HCT116 (cell line): ENCODE measurements at regions not wholly inside any gene's neighbourhood (a gene's known extent, or its start where the extent isn't known, plus 50 kb on each side); places are given as distances from the start of the nearest gene placed in this dataset.
"Not testable (repeated sequence)": the region's sequence is repeated elsewhere in the genome, so short reads cannot be mapped to it uniquely, and the experiment has no call there.

Experiments
- ATAC-seq: fragments of 200-7000 bp; cut with Tn5 transposase; 2 replicates; pipeline ENCODE4 v1.9.1; 2020; ENCODE audit warnings: mild to moderate bottlenecking, moderate library complexity
- BruUV-seq: library from RNA; stranded (reverse); fragments of 400-500 nt; replicated peaks from 2 replicates; lab custom pipeline; 2021; lab: Mats Ljungman, UMichigan
- CTCF ChIA-PET: fragments of 300-600 bp; sonication (Branson Sonifier 250); formaldehyde crosslinking; loops from one replicate; lab custom pipeline; 2021; ENCODE audit warnings: antibody characterized with exemption; lab: Charles Lee
- POLR2A ChIA-PET: fragments of 300-600, 350-600 bp; sonication (Branson Sonifier 250); formaldehyde crosslinking; loops from one replicate; lab custom pipeline; 2021; ENCODE audit warnings: antibody characterized with exemption; lab: Charles Lee
- RAD21 ChIA-PET, 2 experiments: fragments of 300-600 bp; sonication (Branson Sonifier 250); formaldehyde crosslinking; loops; one replicate each; lab custom pipeline; 2023; ENCODE audit warnings: low total read pairs in 2 of 2; ENCODE audit not compliant: uncharacterized antibody in 2 of 2, unreplicated experiment in 2 of 2, low non-redundant PET in 1 of 2; lab: Charles Lee
- DNase-seq: peaks from one replicate; pipeline ENCODE4 v3.0.0-alpha.2; 2010; ENCODE audit warnings: low read depth, low spot score
- H2AFZ ChIP-seq: fragments of 200-600 bp; shearing (Covaris generic), sonication (generic); 2 replicates; pipeline ENCODE4 v1.6.1; 2017; ENCODE audit warnings: low read depth, mixed run types, mixed read lengths, antibody characterized with exemption, low read length; ENCODE audit not compliant: poor library complexity, severe bottlenecking
- H3K27ac ChIP-seq: 2 replicates; pipeline ENCODE4 v1.5.1; 2012; ENCODE audit warnings: low read depth, low read length
- H3K27me3 ChIP-seq: fragments of 200-600 bp; sonication (generic); 2 replicates; pipeline ENCODE4 v1.6.1; 2016; ENCODE audit warnings: mixed run types, low read length, mixed read lengths; ENCODE audit not compliant: insufficient read depth
- H3K36me3 ChIP-seq, 2 experiments: fragments of 200-500 bp in 1 of 2; fragments of 200-600 bp in 1 of 2; sonication (Bioruptor generic) in 1 of 2; sonication (generic) in 1 of 2; 2 replicates each; pipeline versions ENCODE4 v1.5.1 to v1.6.1; 2014 to 2016; ENCODE audit warnings: low read length in 2 of 2, inconsistent platforms in 1 of 2, mixed read lengths in 1 of 2, mixed run types in 1 of 2; ENCODE audit not compliant: insufficient read depth in 2 of 2, control insufficient read depth in 1 of 2
- H3K4me1 ChIP-seq, 2 experiments: fragments of 200-600 bp in 1 of 2; sonication (generic) in 1 of 2; 2 replicates each; pipeline versions ENCODE4 v1.5.1 to v1.6.1; 2012 to 2017; ENCODE audit warnings: low read length in 2 of 2, inconsistent platforms in 1 of 2, mild to moderate bottlenecking in 1 of 2, mixed read lengths in 1 of 2, mixed run types in 1 of 2, moderate library complexity in 1 of 2; ENCODE audit not compliant: insufficient read depth in 2 of 2, control insufficient read depth in 1 of 2
- H3K4me2 ChIP-seq: fragments of 200-600 bp; sonication (generic); 2 replicates; pipeline ENCODE4 v1.6.1; 2017; ENCODE audit warnings: mixed run types, low read length, mixed read lengths
- H3K4me3 ChIP-seq, 2 experiments: fragments of 200-600 bp in 1 of 2; sonication (generic) in 1 of 2; replicated peaks in 1 of 2; 2 replicates each; pipeline ENCODE4 v1.5.1; 2011 to 2016; ENCODE audit warnings: low read length in 2 of 2, control low read depth in 1 of 2, low read depth in 1 of 2, mild to moderate bottlenecking in 1 of 2, mixed read lengths in 1 of 2, mixed run types in 1 of 2
- H3K79me2 ChIP-seq: fragments of 200-600 bp; sonication (generic); 2 replicates; pipeline ENCODE4 v1.6.1; 2017; ENCODE audit warnings: mild to moderate bottlenecking, mixed run types, low read length, moderate library complexity, mixed read lengths; ENCODE audit not compliant: insufficient read depth
- H3K9ac ChIP-seq: fragments of 200-600 bp; sonication (generic); 2 replicates; pipeline ENCODE4 v1.6.1; 2016; ENCODE audit warnings: low read length, mixed read lengths
- H3K9me2 ChIP-seq: fragments of 200-600 bp; sonication (generic), shearing (Covaris generic); 2 replicates; pipeline ENCODE4 v1.6.1; 2017; ENCODE audit warnings: mixed run types, mild to moderate bottlenecking, moderate library complexity; ENCODE audit not compliant: insufficient read depth
- H3K9me3 ChIP-seq, 2 experiments: fragments of 200-500 bp in 1 of 2; fragments of 200-600 bp in 1 of 2; sonication (Bioruptor generic) in 1 of 2; sonication (generic) in 1 of 2; 2 replicates each; pipeline ENCODE4 v1.6.1; 2014 to 2017; ENCODE audit warnings: low read length in 2 of 2, mixed read lengths in 2 of 2, inconsistent platforms in 1 of 2, low read depth in 1 of 2, mild to moderate bottlenecking in 1 of 2, mixed run types in 1 of 2, moderate library complexity in 1 of 2; ENCODE audit not compliant: control insufficient read depth in 1 of 2, insufficient read depth in 1 of 2
- H4K20me1 ChIP-seq: fragments of 200-600 bp; sonication (generic), shearing (Covaris generic); 2 replicates; pipeline ENCODE4 v1.6.1; 2017; ENCODE audit warnings: mixed run types, mild to moderate bottlenecking, moderate library complexity; ENCODE audit not compliant: insufficient read depth
- ATF3 ChIP-seq: IDR thresholded peaks from 2 replicates; pipeline ENCODE4 v1.6.1; 2012
- CBX3 ChIP-seq: IDR thresholded peaks from 2 replicates; pipeline ENCODE4 v1.6.1; 2012; ENCODE audit warnings: low read depth
- CTCF ChIP-seq, 3 experiments: fragments of 200-600 bp in 1 of 3; sonication (generic) in 1 of 3; IDR thresholded peaks in 2 of 3; conservative IDR thresholded peaks in 1 of 3; 2 replicates each; pipeline ENCODE4 v1.5.1; 2012 to 2017; ENCODE audit warnings: low read depth in 2 of 3, low read length in 2 of 3, antibody characterized with exemption in 1 of 3, borderline replicate concordance in 1 of 3, control low read depth in 1 of 3, mild to moderate bottlenecking in 1 of 3, mixed read lengths in 1 of 3, mixed run types in 1 of 3, moderate library complexity in 1 of 3; ENCODE audit not compliant: insufficient read depth in 1 of 3
- ELF1 ChIP-seq: IDR thresholded peaks from 2 replicates; pipeline ENCODE4 v1.6.1; 2012; ENCODE audit warnings: low read depth, borderline replicate concordance
- EZH2 ChIP-seq: fragments of 200-600 bp; sonication (generic); IDR thresholded peaks from 2 replicates; pipeline ENCODE4 v1.6.1; 2017; ENCODE audit warnings: antibody characterized with exemption, mixed run types
- FOSL1 ChIP-seq: IDR thresholded peaks from 2 replicates; pipeline ENCODE4 v1.6.1; 2012; ENCODE audit warnings: low read depth
- JUND ChIP-seq: IDR thresholded peaks from 2 replicates; pipeline ENCODE4 v1.6.1; 2012
- MAX ChIP-seq: IDR thresholded peaks from 2 replicates; pipeline ENCODE4 v1.6.1; 2012
- POLR2A ChIP-seq: IDR thresholded peaks from 2 replicates; pipeline ENCODE4 v1.7.0; 2011; ENCODE audit warnings: borderline replicate concordance; ENCODE audit not compliant: insufficient read depth, insufficient read length; ENCODE audit errors: extremely low read depth
- POLR2AphosphoS5 ChIP-seq: IDR thresholded peaks from 2 replicates; pipeline ENCODE4 v1.6.1; 2011; ENCODE audit warnings: mild to moderate bottlenecking, low read depth, low read length, moderate library complexity
- RAD21 ChIP-seq: IDR thresholded peaks from 2 replicates; pipeline ENCODE4 v1.6.1; 2012; ENCODE audit warnings: low read depth, mild to moderate bottlenecking
- SIN3A ChIP-seq: IDR thresholded peaks from 2 replicates; pipeline ENCODE4 v1.6.1; 2012; ENCODE audit warnings: low read depth
- SP1 ChIP-seq: IDR thresholded peaks from 2 replicates; pipeline ENCODE4 v1.6.1; 2012; ENCODE audit warnings: low read depth
- SRF ChIP-seq: IDR thresholded peaks from 2 replicates; pipeline ENCODE4 v1.6.1; 2012; ENCODE audit warnings: low read depth
- TCF7L2 ChIP-seq: IDR thresholded peaks from 2 replicates; pipeline ENCODE4 v1.7.0; 2011; ENCODE audit warnings: borderline replicate concordance, inconsistent platforms; ENCODE audit not compliant: insufficient read depth, insufficient read length; ENCODE audit errors: extremely low read depth
- ZBTB33 ChIP-seq: IDR thresholded peaks from 2 replicates; pipeline ENCODE4 v1.6.1; 2011; ENCODE audit warnings: mild to moderate bottlenecking, low read length, moderate library complexity; ENCODE audit not compliant: insufficient replicate concordance; ENCODE audit errors: extremely low read depth
- ZFX ChIP-seq: fragments of 450-650 bp; IDR thresholded peaks from 2 replicates; pipeline ENCODE4 v1.6.1; 2017
- ZNF274 ChIP-seq: fragments of 200-500 bp; sonication (Bioruptor generic); IDR thresholded peaks from 2 replicates; pipeline ENCODE4 v1.6.1; 2014; ENCODE audit warnings: mild to moderate bottlenecking, low read depth, low read length, inconsistent platforms
- intact Hi-C: fragments of 100-400 bp; cut with micrococcal nuclease; formaldehyde crosslinking; loops from 2 replicates; pipeline ENCODE4 v1.10.0; 2022

- no TSS peak for BruUV-seq
- Histone ChIP-seq H3K9me2 (no peaks in the 10 kb centered on the region), H3K27ac (no peak overlapping the region), H3K9me3 (peaks cover 11 to 18% of the 10 kb centered on the region in 2 experiments; a peak in 2 of 4 replicates), H3K9ac (no peak overlapping the region), H2AFZ (no peak overlapping the region), H3K36me3 (no peaks in the 10 kb centered on the region), H3K4me3 (no peak overlapping the region), H4K20me1 (no peaks in the 10 kb centered on the region), H3K4me2 (no peak overlapping the region), H3K27me3 (no peaks in the 10 kb centered on the region), H3K79me2 (no peaks in the 10 kb centered on the region), H3K4me1 (no peaks in the 10 kb centered on the region)
- intact Hi-C loops: no loop called here
- ChIA-PET POLR2A (no interaction called here), CTCF (no interaction called here), RAD21 (no interaction called here)
- ATAC-seq (no peak), DNase-seq (no peak)
- no peak for TF ChIP-seq ZBTB33
- no peak for TF ChIP-seq JUND
- TF ChIP-seq SIN3A: no peak
- TF ChIP-seq RAD21: no peak
- TF ChIP-seq POLR2A: no peak
- TF ChIP-seq TCF7L2: no peak
- TF ChIP-seq EZH2: no peak
- no peak for TF ChIP-seq POLR2AphosphoS5
- no peak for TF ChIP-seq SP1
- TF ChIP-seq CBX3: no peak
- TF ChIP-seq ATF3: no peak
- TF ChIP-seq ELF1: no peak
- no peak for TF ChIP-seq FOSL1
- TF ChIP-seq CTCF (IDR thresholded peaks at IDR 0.05 in 2 of 3, conservative IDR thresholded peaks at IDR 0.05 in 1 of 3; ENCODE audit: borderline replicate concordance in 1 of 3, insufficient read depth in 1 of 3, low read depth in 2 of 3, low read length in 2 of 3): no peak
- TF ChIP-seq MAX: no peak
- no peak for TF ChIP-seq ZFX
- no peak for TF ChIP-seq ZNF274
- TF ChIP-seq SRF: no peak
Measured at GRCh38 chr17:70292366-70292765, 123.0 kb downstream of the KCNJ2 start.

- ATAC-seq, H4K20me1 ChIP-seq, H3K79me2 ChIP-seq, CTCF ChIA-PET, intact Hi-C loops, RAD21 ChIA-PET, H3K27me3 ChIP-seq, BruUV-seq, H3K4me3 ChIP-seq, H2AFZ ChIP-seq, H3K4me1 ChIP-seq, DNase-seq, H3K9me2 ChIP-seq, H3K36me3 ChIP-seq, H3K27ac ChIP-seq, H3K9ac ChIP-seq, H3K4me2 ChIP-seq, POLR2A ChIA-PET: not testable (repeated sequence)
- H3K9me3 ChIP-seq: peaks cover 8 to 16% of the 10 kb centered on the region in 2 experiments; a peak in 2 of 4 replicates
Measured at GRCh38 chr17:70293564-70294310, 124.4 kb downstream of the KCNJ2 start.
